HCT116 (cell line): ENCODE measurements at regions not wholly inside any gene's neighbourhood (a gene's known extent, or its start where the extent isn't known, plus 50 kb on each side); places are given as distances from the start of the nearest gene placed in this dataset.

Experiments
- ATAC-seq: fragments of 200-7000 bp; cut with Tn5 transposase; 2 replicates; pipeline ENCODE4 v1.9.1; 2020; ENCODE audit warnings: mild to moderate bottlenecking, moderate library complexity
- BruUV-seq: library from RNA; stranded (reverse); fragments of 400-500 nt; replicated peaks from 2 replicates; lab custom pipeline; 2021; lab: Mats Ljungman, UMichigan
- CTCF ChIA-PET: fragments of 300-600 bp; sonication (Branson Sonifier 250); formaldehyde crosslinking; loops from one replicate; lab custom pipeline; 2021; ENCODE audit warnings: antibody characterized with exemption; lab: Charles Lee
- POLR2A ChIA-PET: fragments of 300-600, 350-600 bp; sonication (Branson Sonifier 250); formaldehyde crosslinking; loops from one replicate; lab custom pipeline; 2021; ENCODE audit warnings: antibody characterized with exemption; lab: Charles Lee
- RAD21 ChIA-PET, 2 experiments: fragments of 300-600 bp; sonication (Branson Sonifier 250); formaldehyde crosslinking; loops; one replicate each; lab custom pipeline; 2023; ENCODE audit warnings: low total read pairs in 2 of 2; ENCODE audit not compliant: uncharacterized antibody in 2 of 2, unreplicated experiment in 2 of 2, low non-redundant PET in 1 of 2; lab: Charles Lee
- DNase-seq: peaks from one replicate; pipeline ENCODE4 v3.0.0-alpha.2; 2010; ENCODE audit warnings: low read depth, low spot score
- H2AFZ ChIP-seq: fragments of 200-600 bp; shearing (Covaris generic), sonication (generic); 2 replicates; pipeline ENCODE4 v1.6.1; 2017; ENCODE audit warnings: low read depth, mixed run types, mixed read lengths, antibody characterized with exemption, low read length; ENCODE audit not compliant: poor library complexity, severe bottlenecking
- H3K27ac ChIP-seq: 2 replicates; pipeline ENCODE4 v1.5.1; 2012; ENCODE audit warnings: low read depth, low read length
- H3K27me3 ChIP-seq: fragments of 200-600 bp; sonication (generic); 2 replicates; pipeline ENCODE4 v1.6.1; 2016; ENCODE audit warnings: mixed run types, low read length, mixed read lengths; ENCODE audit not compliant: insufficient read depth
- H3K36me3 ChIP-seq, 2 experiments: fragments of 200-500 bp in 1 of 2; fragments of 200-600 bp in 1 of 2; sonication (Bioruptor generic) in 1 of 2; sonication (generic) in 1 of 2; 2 replicates each; pipeline versions ENCODE4 v1.5.1 to v1.6.1; 2014 to 2016; ENCODE audit warnings: low read length in 2 of 2, inconsistent platforms in 1 of 2, mixed read lengths in 1 of 2, mixed run types in 1 of 2; ENCODE audit not compliant: insufficient read depth in 2 of 2, control insufficient read depth in 1 of 2
- H3K4me1 ChIP-seq, 2 experiments: fragments of 200-600 bp in 1 of 2; sonication (generic) in 1 of 2; 2 replicates each; pipeline versions ENCODE4 v1.5.1 to v1.6.1; 2012 to 2017; ENCODE audit warnings: low read length in 2 of 2, inconsistent platforms in 1 of 2, mild to moderate bottlenecking in 1 of 2, mixed read lengths in 1 of 2, mixed run types in 1 of 2, moderate library complexity in 1 of 2; ENCODE audit not compliant: insufficient read depth in 2 of 2, control insufficient read depth in 1 of 2
- H3K4me2 ChIP-seq: fragments of 200-600 bp; sonication (generic); 2 replicates; pipeline ENCODE4 v1.6.1; 2017; ENCODE audit warnings: mixed run types, low read length, mixed read lengths
- H3K4me3 ChIP-seq, 2 experiments: fragments of 200-600 bp in 1 of 2; sonication (generic) in 1 of 2; replicated peaks in 1 of 2; 2 replicates each; pipeline ENCODE4 v1.5.1; 2011 to 2016; ENCODE audit warnings: low read length in 2 of 2, control low read depth in 1 of 2, low read depth in 1 of 2, mild to moderate bottlenecking in 1 of 2, mixed read lengths in 1 of 2, mixed run types in 1 of 2
- H3K79me2 ChIP-seq: fragments of 200-600 bp; sonication (generic); 2 replicates; pipeline ENCODE4 v1.6.1; 2017; ENCODE audit warnings: mild to moderate bottlenecking, mixed run types, low read length, moderate library complexity, mixed read lengths; ENCODE audit not compliant: insufficient read depth
- H3K9ac ChIP-seq: fragments of 200-600 bp; sonication (generic); 2 replicates; pipeline ENCODE4 v1.6.1; 2016; ENCODE audit warnings: low read length, mixed read lengths
- H3K9me2 ChIP-seq: fragments of 200-600 bp; sonication (generic), shearing (Covaris generic); 2 replicates; pipeline ENCODE4 v1.6.1; 2017; ENCODE audit warnings: mixed run types, mild to moderate bottlenecking, moderate library complexity; ENCODE audit not compliant: insufficient read depth
- H3K9me3 ChIP-seq, 2 experiments: fragments of 200-500 bp in 1 of 2; fragments of 200-600 bp in 1 of 2; sonication (Bioruptor generic) in 1 of 2; sonication (generic) in 1 of 2; 2 replicates each; pipeline ENCODE4 v1.6.1; 2014 to 2017; ENCODE audit warnings: low read length in 2 of 2, mixed read lengths in 2 of 2, inconsistent platforms in 1 of 2, low read depth in 1 of 2, mild to moderate bottlenecking in 1 of 2, mixed run types in 1 of 2, moderate library complexity in 1 of 2; ENCODE audit not compliant: control insufficient read depth in 1 of 2, insufficient read depth in 1 of 2
- H4K20me1 ChIP-seq: fragments of 200-600 bp; sonication (generic), shearing (Covaris generic); 2 replicates; pipeline ENCODE4 v1.6.1; 2017; ENCODE audit warnings: mixed run types, mild to moderate bottlenecking, moderate library complexity; ENCODE audit not compliant: insufficient read depth
- JUND ChIP-seq: IDR thresholded peaks from 2 replicates; pipeline ENCODE4 v1.6.1; 2012
- SIN3A ChIP-seq: IDR thresholded peaks from 2 replicates; pipeline ENCODE4 v1.6.1; 2012; ENCODE audit warnings: low read depth
- ZFX ChIP-seq: fragments of 450-650 bp; IDR thresholded peaks from 2 replicates; pipeline ENCODE4 v1.6.1; 2017
- intact Hi-C: fragments of 100-400 bp; cut with micrococcal nuclease; formaldehyde crosslinking; loops from 2 replicates; pipeline ENCODE4 v1.10.0; 2022

GRCh38 chr10:45220931-45221330, 94.5 kb downstream of the OR13A1 start:
- no peaks in the 10 kb centered on the region for H3K36me3 ChIP-seq
- H4K20me1 ChIP-seq: no peaks in the 10 kb centered on the region
- POLR2A ChIA-PET: no interaction called here
- H3K4me3 ChIP-seq: no peak overlapping the region
- BruUV-seq: no TSS peak
- no peak for TF ChIP-seq ZFX
- TF ChIP-seq, all 23 proteins: peak for 0
- Histone ChIP-seq H2AFZ (no peak overlapping the region), H3K27me3 (peaks cover 9% of the 10 kb centered on the region; the same call in 1 of the 2 replicates), H3K9me2 (no peaks in the 10 kb centered on the region), H3K4me1 (no peaks in the 10 kb centered on the region), H3K9ac (no peak overlapping the region), H3K4me2 (no peak overlapping the region), H3K79me2 (no peaks in the 10 kb centered on the region), H3K27ac (no peak overlapping the region), H3K9me3 (no peaks in the 10 kb centered on the region)
- no peak for DNase-seq
- ChIA-PET RAD21 (no interaction called here), CTCF (interaction anchor here (3.5 kb wide), 1 partner anchor 14 kb away, joined by 16 read pairs; no protein-coding TSS in a partner anchor)
- no peak for ATAC-seq
- intact Hi-C loops: no loop called here

DNA sequence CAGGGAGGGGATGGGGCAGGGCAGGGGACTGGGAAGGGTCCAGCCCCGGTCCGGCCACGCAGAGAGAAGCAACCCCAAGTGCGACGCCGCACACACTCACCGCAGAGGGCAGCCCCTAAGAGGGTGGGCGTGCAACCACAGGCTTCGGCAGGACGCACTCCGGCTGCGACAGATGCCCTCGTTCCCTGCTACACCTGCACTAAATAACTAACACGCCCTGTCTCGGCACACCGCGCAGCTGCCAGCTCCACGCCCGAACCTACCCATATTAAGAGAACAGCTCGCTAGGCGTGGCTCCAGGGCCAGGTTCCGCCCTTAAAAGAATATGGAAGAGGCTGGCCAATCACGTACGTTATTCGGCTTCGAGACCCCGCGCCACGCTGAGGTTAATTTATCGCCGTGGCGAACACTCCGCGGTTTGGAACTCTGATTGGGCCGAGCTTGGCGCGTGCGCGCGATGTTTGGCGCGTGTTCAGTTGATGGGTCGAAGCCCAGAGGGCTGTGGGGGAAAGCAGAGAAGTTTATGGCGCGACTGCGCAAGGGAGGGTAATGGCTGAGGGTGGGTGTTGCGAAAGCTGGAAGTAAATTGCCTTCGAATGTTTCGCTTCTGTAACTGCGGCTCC, 91.1 kb downstream of the OR13A1 start:
- POLR2A ChIA-PET: no interaction called here
- Histone ChIP-seq H3K4me1 (no peaks in the 10 kb centered on the region), H3K79me2 (no peaks in the 10 kb centered on the region), H3K9ac (no peak overlapping the region), H3K9me2 (no peaks in the 10 kb centered on the region), H3K4me3 (no peak overlapping the region), H3K36me3 (no peaks in the 10 kb centered on the region), H4K20me1 (no peaks in the 10 kb centered on the region), H3K27ac (no peak overlapping the region), H2AFZ (no peak overlapping the region), H3K9me3 (no peaks in the 10 kb centered on the region), H3K4me2 (no peak overlapping the region), H3K27me3 (peaks cover 24% of the 10 kb centered on the region; the same call in 1 of the 2 replicates)
- RAD21 ChIA-PET: no interaction called here
- ATAC-seq: no peak
- intact Hi-C loops: no loop called here
- no TSS peak for BruUV-seq
- CTCF ChIA-PET: no interaction called here
- TF ChIP-seq SIN3A (no peak), JUND (no peak)
- DNase-seq: no peak
